A549 (cell line): ENCODE measurements at regions not wholly inside any gene's neighbourhood (a gene's known extent, or its start where the extent isn't known, plus 50 kb on each side); places are given as distances from the start of the nearest gene placed in this dataset.
A peak's percentile ranks its signal among the peaks of the same experiment; 100 is the strongest.

Experiments
- ATAC-seq, 2 experiments: fragments of 200-7000 bp in 1 of 2; fragments of >200 bp in 1 of 2; cut with Nextera tagmentation in 1 of 2; cut with Tn5 transposase in 1 of 2; 3 replicates each; pipeline versions ENCODE4 v1.8.0 to v1.9.1; 2018 to 2020; ENCODE audit warnings: mild to moderate bottlenecking in 1 of 2, moderate library complexity in 1 of 2
- CTCF ChIA-PET: fragments of 300-600 bp; sonication (Branson Sonifier 250); formaldehyde crosslinking; extraction: SDS; loops from one replicate; lab custom pipeline; 2021; ENCODE audit warnings: antibody characterized with exemption, inconsistent platforms; lab: Yijun Ruan, JAX
- POLR2A ChIA-PET: fragments of 350-600 bp; formaldehyde crosslinking; extraction: SDS; loops from one replicate; lab custom pipeline; 2021; ENCODE audit warnings: antibody characterized with exemption, inconsistent platforms; lab: Yijun Ruan, JAX
- DNase-seq, 2 experiments: peaks; one replicate each; pipeline versions ENCODE4 v3.0.0 to v3.0.0-alpha.2; 2011 to 2016; ENCODE audit warnings: low read depth in 1 of 2, low spot score in 1 of 2
- FAIRE-seq: peaks from 2 replicates; lab custom pipeline; 2011; peaks lifted over from hg19 to GRCh38; lab: Jason Lieb, UNC
- H3K27ac ChIP-seq, 2 experiments: fragments of >200 bp; sonication (Bioruptor Twin); formaldehyde crosslinking; 3 replicates each; pipeline ENCODE4 v1.5.1; 2016 to 2017
- H3K4me1 ChIP-seq: fragments of >200 bp; sonication (Bioruptor Twin); formaldehyde crosslinking; 3 replicates; pipeline ENCODE4 v1.6.1; 2016
- H3K4me2 ChIP-seq: fragments of >200 bp; sonication (Bioruptor Twin); formaldehyde crosslinking; 3 replicates; pipeline ENCODE4 v1.6.1; 2016
- H3K4me3 ChIP-seq: fragments of >200 bp; sonication (Bioruptor Twin); formaldehyde crosslinking; 3 replicates; pipeline ENCODE4 v1.5.1; 2016
- H3K9me3 ChIP-seq: fragments of >200 bp; sonication (Bioruptor Twin); formaldehyde crosslinking; 3 replicates; pipeline ENCODE4 v1.6.1; 2016
- CBX2 ChIP-seq: fragments of 200-600 bp; sonication (generic); IDR thresholded peaks from 2 replicates; pipeline ENCODE4 v1.6.1; 2016; ENCODE audit warnings: low read depth, mild to moderate bottlenecking, borderline replicate concordance
- CHD4 ChIP-seq: fragments of 200-600 bp; sonication (generic); IDR thresholded peaks from 2 replicates; pipeline ENCODE4 v1.6.1; 2016; ENCODE audit warnings: antibody characterized with exemption, mild to moderate bottlenecking, borderline replicate concordance
- EHMT2 ChIP-seq: fragments of 200-600 bp; sonication (generic); IDR thresholded peaks from 2 replicates; pipeline ENCODE4 v1.6.1; 2016; ENCODE audit warnings: antibody characterized with exemption, low read depth, mild to moderate bottlenecking, moderate library complexity
- FOSB ChIP-seq: fragments of 250-450 bp; sonication (Bioruptor Pico); IDR thresholded peaks from 2 replicates; pipeline ENCODE4 v1.5.0; 2020; ENCODE audit warnings: mild to moderate bottlenecking, moderate library complexity
- FOSL2 ChIP-seq, 2 experiments: fragments of 450-650 bp in 1 of 2; fragments of >200 bp in 1 of 2; sonication (Bioruptor Twin) in 1 of 2; formaldehyde crosslinking; IDR thresholded peaks; 2 replicates each; pipeline versions ENCODE4 v1.5.0 to v1.6.1; 2016 to 2020; ENCODE audit warnings: mild to moderate bottlenecking in 1 of 2, moderate library complexity in 1 of 2
- FOXS1 ChIP-seq: fragments of 250-450 bp; sonication (Bioruptor Pico); IDR thresholded peaks from 2 replicates; pipeline ENCODE4 v1.5.0; 2020; ENCODE audit warnings: mild to moderate bottlenecking, moderate library complexity
- HOXB13 ChIP-seq: fragments of 250-450 bp; sonication (Bioruptor Pico); IDR thresholded peaks from 2 replicates; pipeline ENCODE4 v1.5.0; 2020; ENCODE audit warnings: low read depth, mild to moderate bottlenecking, moderate library complexity
- HOXB5 ChIP-seq: fragments of 250-450 bp; sonication (Bioruptor Pico); IDR thresholded peaks from 2 replicates; pipeline ENCODE4 v1.5.0; 2020; ENCODE audit warnings: mild to moderate bottlenecking, moderate library complexity
- MAFK ChIP-seq: fragments of 450-650 bp; IDR thresholded peaks from 2 replicates; pipeline ENCODE4 v1.6.1; 2014; ENCODE audit not compliant: partially characterized antibody
- MYC ChIP-seq: IDR thresholded peaks from 2 replicates; pipeline ENCODE4 v1.6.1; 2012; ENCODE audit warnings: mild to moderate bottlenecking, inconsistent platforms, low read length, improper control_type of control experiment, borderline replicate concordance
- NFE2L2 ChIP-seq: fragments of 150-350 bp; conservative IDR thresholded peaks from 2 replicates; pipeline ENCODE4 v1.6.1; 2014; ENCODE audit warnings: low read length
- NR3C1 ChIP-seq: fragments of >200 bp; sonication (Bioruptor Twin); formaldehyde crosslinking; IDR thresholded peaks from 3 replicates; pipeline ENCODE4 v1.6.1; 2017
- RNF2 ChIP-seq: fragments of 200-600 bp; sonication (generic); IDR thresholded peaks from 2 replicates; pipeline ENCODE4 v1.6.1; 2016; ENCODE audit warnings: low read depth, mild to moderate bottlenecking, antibody characterized with exemption, moderate library complexity, borderline replicate concordance
- TFCP2L1 ChIP-seq: fragments of 250-450 bp; sonication (Bioruptor Pico); IDR thresholded peaks from 2 replicates; pipeline ENCODE4 v1.5.0; 2021; ENCODE audit warnings: mild to moderate bottlenecking
- ZSCAN20 ChIP-seq: fragments of 250-450 bp; sonication (Bioruptor Pico); IDR thresholded peaks from 2 replicates; pipeline ENCODE4 v1.8.0; 2022; ENCODE audit warnings: mild to moderate bottlenecking, moderate library complexity
- WGBS: methylation state at CpG from one replicate; pipeline ENCODE4 v1.1.6; 2017; ENCODE audit errors: missing lambda C conversion rate; 5-methylcytosine and 5-hydroxymethylcytosine counted together
- TF ChIP-seq, protein P1 (sequence below): IDR thresholded peaks from 2 replicates; pipeline ENCODE4 v1.6.1; 2012; ENCODE audit warnings: low read depth, borderline replicate concordance
- TF ChIP-seq, protein P2 (sequence below): fragments of 450-650 bp; IDR thresholded peaks from 2 replicates; pipeline ENCODE4 v1.6.1; 2014; ENCODE audit warnings: antibody characterized with exemption
- TF ChIP-seq, protein P3 (sequence below): fragments of >200 bp; sonication (Bioruptor Twin); formaldehyde crosslinking; IDR thresholded peaks from 3 replicates; pipeline ENCODE4 v1.6.1; 2016
- TF ChIP-seq, protein P4 (sequence below): fragments of 150-350 bp; IDR thresholded peaks from 2 replicates; pipeline ENCODE4 v1.6.1; 2014; ENCODE audit warnings: low read depth, mild to moderate bottlenecking, low read length
- TF ChIP-seq, protein P5 (sequence below): fragments of >200 bp; sonication (Bioruptor Twin); formaldehyde crosslinking; IDR thresholded peaks from 2 replicates; pipeline ENCODE4 v1.6.1; 2016
- TF ChIP-seq, protein P6 (sequence below): IDR thresholded peaks from 2 replicates; pipeline ENCODE4 v1.6.1; 2012

DNA sequence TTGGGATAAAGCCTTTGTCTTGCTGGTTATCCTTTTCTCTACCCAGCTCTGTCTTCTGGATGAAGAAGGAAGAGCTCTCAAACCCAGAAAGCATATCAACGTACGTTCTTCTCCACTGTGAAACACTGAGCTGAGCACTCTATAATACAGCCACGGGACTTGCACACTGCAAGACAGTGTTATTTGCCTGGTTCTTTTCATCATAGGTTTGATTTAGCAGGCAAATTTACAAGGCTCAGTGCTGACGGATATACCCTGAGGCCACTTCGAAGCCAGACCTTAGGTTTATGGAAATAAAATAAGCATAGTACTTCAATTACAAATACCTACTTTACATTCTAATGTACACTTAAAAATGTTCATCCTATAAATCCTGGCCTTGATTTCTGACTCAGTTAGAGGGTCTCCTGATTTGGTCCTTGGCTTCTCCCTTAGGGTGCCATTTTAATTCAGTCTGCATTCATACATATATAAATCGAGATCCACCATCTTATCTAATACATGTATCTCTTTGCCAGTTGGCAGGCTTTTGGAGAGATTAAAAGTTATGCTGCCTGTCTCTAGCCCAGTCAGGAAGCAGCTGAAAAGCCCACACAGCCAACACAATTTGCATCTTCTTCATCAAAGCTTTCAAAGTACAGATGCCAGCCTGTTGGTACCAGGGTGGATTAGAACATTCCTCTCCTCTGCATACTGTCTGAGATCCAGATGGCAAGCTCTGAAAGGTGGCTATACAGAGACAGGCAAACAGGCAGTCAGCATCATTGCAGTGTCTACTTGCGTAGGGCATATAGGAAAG lies 194.4 kb downstream of the DEPDC1B start:
- WGBS: 72% methylated on average over 6 of the region's 7 CpGs

DNA sequence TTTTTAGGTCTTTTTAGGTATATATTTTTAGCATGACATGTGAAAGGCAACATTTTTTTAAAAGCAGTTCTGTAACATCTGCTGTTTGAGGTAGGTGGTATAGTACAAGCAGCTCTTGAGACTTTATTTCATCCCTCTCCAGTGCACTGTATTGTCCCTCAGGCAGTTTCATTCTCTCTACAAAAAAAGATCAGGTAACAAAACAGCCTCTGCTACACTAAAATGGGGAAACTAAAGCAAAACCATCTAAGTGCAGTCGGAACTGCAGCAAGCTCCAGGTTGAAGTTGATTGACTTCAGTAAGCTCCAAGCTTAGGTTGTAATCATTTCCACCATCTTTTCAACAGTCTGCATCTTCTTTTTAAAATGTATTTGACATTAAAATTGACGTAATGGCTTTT lies 195.6 kb downstream of the DEPDC1B start:
- FAIRE-seq (no peak), ATAC-seq (no peak), DNase-seq (no peak)
- 0 out of 3 replicates have a peak overlapping the region, but pooled peaks have one; percentile 5 for H3K4me2 ChIP-seq
- 0 out of 3 replicates have a peak, but pooled peaks cover 4% of the 10 kb centered on the region for H3K9me3 ChIP-seq
- ChIA-PET CTCF (interaction anchor here (0.7 kb wide), 1 partner anchor 694 kb away, joined by 3 read pairs; no protein-coding TSS in a partner anchor), POLR2A (no interaction called here)
- H3K4me3 ChIP-seq: no peak overlapping the region
- H3K4me1 ChIP-seq: peaks cover 12% of the 10 kb centered on the region; the same call in 2 of the 3 replicates
- H3K27ac ChIP-seq: no peak overlapping the region
- TF ChIP-seq EHMT2 (no peak), HOXB5 (no peak), TFCP2L1 (no peak), ZSCAN20 (no peak), FOSL2 (IDR thresholded peaks at IDR 0.05) (no peak), FOSL2 (CRISPR knock-in tag; IDR thresholded peaks at IDR 0.05) (no peak), FOXS1 (CRISPR knock-in tag) (no peak), HOXB13 (CRISPR knock-in tag) (no peak), FOSB (CRISPR knock-in tag) (no peak), NFE2L2 (no peak)
- TF ChIP-seq, protein P1, sequence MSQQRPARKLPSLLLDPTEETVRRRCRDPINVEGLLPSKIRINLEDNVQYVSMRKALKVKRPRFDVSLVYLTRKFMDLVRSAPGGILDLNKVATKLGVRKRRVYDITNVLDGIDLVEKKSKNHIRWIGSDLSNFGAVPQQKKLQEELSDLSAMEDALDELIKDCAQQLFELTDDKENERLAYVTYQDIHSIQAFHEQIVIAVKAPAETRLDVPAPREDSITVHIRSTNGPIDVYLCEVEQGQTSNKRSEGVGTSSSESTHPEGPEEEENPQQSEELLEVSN: no peak
- TF ChIP-seq, protein P2, sequence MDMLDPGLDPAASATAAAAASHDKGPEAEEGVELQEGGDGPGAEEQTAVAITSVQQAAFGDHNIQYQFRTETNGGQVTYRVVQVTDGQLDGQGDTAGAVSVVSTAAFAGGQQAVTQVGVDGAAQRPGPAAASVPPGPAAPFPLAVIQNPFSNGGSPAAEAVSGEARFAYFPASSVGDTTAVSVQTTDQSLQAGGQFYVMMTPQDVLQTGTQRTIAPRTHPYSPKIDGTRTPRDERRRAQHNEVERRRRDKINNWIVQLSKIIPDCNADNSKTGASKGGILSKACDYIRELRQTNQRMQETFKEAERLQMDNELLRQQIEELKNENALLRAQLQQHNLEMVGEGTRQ: no peak
- TF ChIP-seq, protein P3, sequence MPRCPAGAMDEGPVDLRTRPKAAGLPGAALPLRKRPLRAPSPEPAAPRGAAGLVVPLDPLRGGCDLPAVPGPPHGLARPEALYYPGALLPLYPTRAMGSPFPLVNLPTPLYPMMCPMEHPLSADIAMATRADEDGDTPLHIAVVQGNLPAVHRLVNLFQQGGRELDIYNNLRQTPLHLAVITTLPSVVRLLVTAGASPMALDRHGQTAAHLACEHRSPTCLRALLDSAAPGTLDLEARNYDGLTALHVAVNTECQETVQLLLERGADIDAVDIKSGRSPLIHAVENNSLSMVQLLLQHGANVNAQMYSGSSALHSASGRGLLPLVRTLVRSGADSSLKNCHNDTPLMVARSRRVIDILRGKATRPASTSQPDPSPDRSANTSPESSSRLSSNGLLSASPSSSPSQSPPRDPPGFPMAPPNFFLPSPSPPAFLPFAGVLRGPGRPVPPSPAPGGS: no peak
- TF ChIP-seq, protein P4, sequence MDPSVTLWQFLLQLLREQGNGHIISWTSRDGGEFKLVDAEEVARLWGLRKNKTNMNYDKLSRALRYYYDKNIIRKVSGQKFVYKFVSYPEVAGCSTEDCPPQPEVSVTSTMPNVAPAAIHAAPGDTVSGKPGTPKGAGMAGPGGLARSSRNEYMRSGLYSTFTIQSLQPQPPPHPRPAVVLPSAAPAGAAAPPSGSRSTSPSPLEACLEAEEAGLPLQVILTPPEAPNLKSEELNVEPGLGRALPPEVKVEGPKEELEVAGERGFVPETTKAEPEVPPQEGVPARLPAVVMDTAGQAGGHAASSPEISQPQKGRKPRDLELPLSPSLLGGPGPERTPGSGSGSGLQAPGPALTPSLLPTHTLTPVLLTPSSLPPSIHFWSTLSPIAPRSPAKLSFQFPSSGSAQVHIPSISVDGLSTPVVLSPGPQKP: no peak
- TF ChIP-seq, all 56 proteins: peak for 0
- 71% methylated on average over 2 of the region's 2 CpGs for WGBS

More for the DNA sequence above, 194.4 kb downstream of the DEPDC1B start:
- no peak for TF ChIP-seq NR3C1
- no peak for TF ChIP-seq MYC
- TF ChIP-seq, protein P5, sequence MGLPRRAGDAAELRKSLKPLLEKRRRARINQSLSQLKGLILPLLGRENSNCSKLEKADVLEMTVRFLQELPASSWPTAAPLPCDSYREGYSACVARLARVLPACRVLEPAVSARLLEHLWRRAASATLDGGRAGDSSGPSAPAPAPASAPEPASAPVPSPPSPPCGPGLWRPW: no peak
- Histone ChIP-seq H3K4me1 (peaks cover 12% of the 10 kb centered on the region; the same call in 2 of the 3 replicates), H3K4me2 (no peak overlapping the region), H3K9me3 (0 out of 3 replicates have a peak, but pooled peaks cover 4% of the 10 kb centered on the region), H3K4me3 (no peak overlapping the region), H3K27ac (no peak overlapping the region)
- DNase-seq (no peak), FAIRE-seq (no peak), ATAC-seq (no peak)
- POLR2A ChIA-PET: no interaction called here
- CTCF ChIA-PET: no interaction called here

DNA sequence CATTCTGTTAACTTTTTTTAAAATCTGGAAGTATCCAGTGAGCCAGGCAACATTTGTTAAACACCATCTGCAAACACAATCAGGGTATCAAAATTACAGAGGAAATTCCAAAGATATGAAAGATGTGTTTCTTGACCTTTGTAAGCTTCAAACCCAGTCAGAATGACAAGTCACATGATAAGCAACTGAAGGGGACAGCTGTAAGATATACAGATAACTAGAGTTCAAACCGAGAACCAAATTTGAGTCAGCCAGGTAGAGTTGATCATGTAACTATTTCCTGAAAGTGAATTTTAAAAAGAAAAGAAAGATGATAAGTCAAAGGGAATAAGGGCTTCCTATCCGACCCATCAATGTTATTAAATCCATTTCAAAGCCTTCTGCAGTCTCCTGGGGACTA lies 196.2 kb downstream of the DEPDC1B start:
- ATAC-seq (no peak), DNase-seq (no peak), FAIRE-seq (no peak)
- peaks cover 12% of the 10 kb centered on the region; the same call in 2 of the 3 replicates for H3K4me1 ChIP-seq
- TF ChIP-seq, protein P6, sequence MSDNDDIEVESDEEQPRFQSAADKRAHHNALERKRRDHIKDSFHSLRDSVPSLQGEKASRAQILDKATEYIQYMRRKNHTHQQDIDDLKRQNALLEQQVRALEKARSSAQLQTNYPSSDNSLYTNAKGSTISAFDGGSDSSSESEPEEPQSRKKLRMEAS: no peak
- no peak for TF ChIP-seq MAFK
- TF ChIP-seq FOSB (CRISPR knock-in tag): no peak
- no peak for TF ChIP-seq RNF2
- no peak for TF ChIP-seq CHD4
- no peak for TF ChIP-seq NFE2L2
- TF ChIP-seq CBX2: no peak
- H3K27ac ChIP-seq: no peak overlapping the region
- peak overlapping the region; percentile 5; the same call in 1 of the 3 replicates for H3K4me2 ChIP-seq
- 0 out of 3 replicates have a peak, but pooled peaks cover 4% of the 10 kb centered on the region for H3K9me3 ChIP-seq
- H3K4me3 ChIP-seq: no peak overlapping the region
- ChIA-PET CTCF (interaction anchor here (0.7 kb wide), 2 partner anchors 694 to 892 kb away, joined by 3 to 4 read pairs; no protein-coding TSS in a partner anchor), POLR2A (no interaction called here)
- WGBS: 18% methylated on average over 2 of the region's 2 CpGs
